Activated naive CD4-positive, alpha-beta T cell treated with anti-CD3 and anti-CD28 coated beads, Interleukin-2, amount 50 U/mL, for 24 hours (primary cell): ENCODE measurements at regions not wholly inside any gene's neighbourhood (a gene's known extent, or its start where the extent isn't known, plus 50 kb on each side); places are given as distances from the start of the nearest gene placed in this dataset.

Experiments used
- H3K27ac Mint-ChIP-seq: one replicate; pipeline ENCODE4 v1.8.0; 2021; ENCODE audit warnings: mild to moderate bottlenecking, mixed read lengths
- H3K27me3 Mint-ChIP-seq: one replicate; pipeline ENCODE4 v1.8.0; 2021; ENCODE audit warnings: mixed read lengths
- H3K36me3 Mint-ChIP-seq: one replicate; pipeline ENCODE4 v1.8.0; 2021; ENCODE audit warnings: mixed read lengths
- H3K4me1 Mint-ChIP-seq: one replicate; pipeline ENCODE4 v1.8.0; 2021; ENCODE audit warnings: mixed read lengths
- H3K4me3 Mint-ChIP-seq: one replicate; pipeline ENCODE4 v1.8.0; 2021; ENCODE audit warnings: mild to moderate bottlenecking, mixed read lengths
- H3K9me3 Mint-ChIP-seq: one replicate; pipeline ENCODE4 v1.8.0; 2021; ENCODE audit warnings: mixed read lengths

DNA sequence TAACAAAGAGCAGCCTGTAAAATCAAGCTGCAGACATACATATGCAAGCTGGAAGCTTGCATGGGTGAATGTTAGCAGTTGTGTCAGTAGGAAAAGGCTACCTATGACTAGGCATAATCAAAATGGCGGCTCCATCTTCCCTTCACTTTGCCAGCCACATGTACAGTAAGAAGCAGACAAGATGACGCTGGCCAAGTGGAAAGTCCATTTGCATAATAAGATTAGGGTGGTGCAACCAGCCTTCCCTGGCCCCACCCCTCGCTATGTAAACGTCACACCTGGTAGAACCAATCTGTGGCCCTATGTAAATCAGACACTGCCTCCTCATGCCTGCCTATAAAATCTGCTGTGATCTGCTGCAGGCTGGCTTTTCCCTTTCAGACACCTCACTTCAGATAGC is 171.9 kb upstream of the USP25 start:
- H3K4me1 Mint-ChIP-seq, result peaks cover 16% of the 10 kb centered on the region
- H3K27ac Mint-ChIP-seq, result no peak overlapping the region
- H3K9me3 Mint-ChIP-seq, result no peaks in the 10 kb centered on the region
- H3K27me3 Mint-ChIP-seq, result no peaks in the 10 kb centered on the region
- H3K4me3 Mint-ChIP-seq, result no peak overlapping the region
- H3K36me3 Mint-ChIP-seq, result no peaks in the 10 kb centered on the region

DNA sequence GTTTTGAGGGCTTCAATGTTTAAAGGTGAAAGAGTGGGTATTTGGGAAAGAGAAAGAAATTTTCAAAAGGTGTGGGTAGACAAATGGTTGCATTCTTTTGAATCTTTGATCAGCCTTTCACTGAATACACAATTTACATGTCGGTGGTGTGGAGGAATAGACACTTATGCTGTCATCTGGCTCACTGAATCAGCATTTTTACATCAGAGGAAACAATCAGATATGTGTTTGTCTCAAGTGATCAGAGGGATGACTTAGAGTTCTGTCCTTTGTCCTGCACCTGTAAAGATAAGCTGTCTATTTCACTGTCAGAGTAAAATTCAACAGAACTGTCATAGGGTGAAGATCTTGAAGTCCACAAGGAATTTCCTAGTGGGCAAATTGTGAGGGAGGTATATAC is 170.9 kb upstream of the USP25 start:
- Mint-ChIP-seq H3K36me3 (no peaks in the 10 kb centered on the region), H3K27me3 (no peaks in the 10 kb centered on the region), H3K27ac (no peak overlapping the region), H3K4me1 (peaks cover 9% of the 10 kb centered on the region), H3K4me3 (no peak overlapping the region), H3K9me3 (no peaks in the 10 kb centered on the region)

DNA sequence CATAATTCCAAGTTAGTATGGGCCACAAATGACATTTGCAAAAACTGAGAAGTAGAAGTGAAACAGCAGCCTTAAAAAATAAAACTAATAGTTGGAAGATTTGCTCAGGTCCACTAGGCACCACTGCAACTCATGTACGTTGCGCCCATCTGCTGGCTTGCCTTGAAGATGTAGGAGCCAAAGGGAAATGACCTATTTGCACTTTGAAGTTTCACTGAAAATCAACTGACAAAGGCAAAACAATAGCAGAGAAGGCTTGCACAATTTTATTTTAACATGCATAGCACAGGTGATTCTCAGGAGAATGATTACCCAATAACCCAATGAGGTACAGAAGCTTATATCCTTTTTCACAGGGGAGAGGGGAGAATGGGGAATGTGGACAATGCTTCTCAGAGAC is 170.1 kb upstream of the USP25 start:
- no peaks in the 10 kb centered on the region for H3K36me3 Mint-ChIP-seq
- no peaks in the 10 kb centered on the region for H3K9me3 Mint-ChIP-seq
- H3K27me3 Mint-ChIP-seq, result no peaks in the 10 kb centered on the region
- H3K27ac Mint-ChIP-seq, result no peak overlapping the region
- H3K4me3 Mint-ChIP-seq, result no peak overlapping the region
- peaks cover 9% of the 10 kb centered on the region for H3K4me1 Mint-ChIP-seq

DNA sequence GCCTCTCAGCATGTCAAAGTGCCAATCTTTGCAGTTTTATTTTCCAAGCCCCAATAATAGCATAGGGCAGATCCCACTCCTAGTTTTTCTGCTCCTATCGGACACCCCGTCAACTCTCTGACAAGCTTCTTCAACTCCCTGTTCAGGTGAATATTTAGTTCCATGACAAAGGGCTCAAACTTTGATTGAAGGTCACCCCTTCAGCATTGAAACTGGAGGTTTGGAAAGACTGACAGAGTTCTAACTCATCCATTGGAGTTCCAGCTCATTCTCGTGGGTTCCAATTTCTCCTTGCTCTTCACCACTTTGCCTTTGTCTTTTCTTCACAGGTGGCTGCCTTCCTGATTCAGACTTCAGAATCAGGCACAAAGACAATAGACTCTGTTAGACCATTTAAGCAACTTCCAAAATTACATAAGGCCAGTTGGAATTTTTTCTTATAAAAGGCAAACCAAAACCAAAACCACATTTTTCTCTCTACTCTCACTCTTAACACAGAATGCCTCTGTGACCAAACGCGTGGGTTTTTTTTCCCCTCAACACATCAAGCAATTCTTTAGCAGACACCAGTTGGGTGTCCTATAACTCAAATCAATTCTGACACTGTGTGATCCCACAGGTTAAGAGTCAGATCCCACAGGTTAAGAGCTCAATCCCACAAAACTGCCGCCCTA is 169.3 kb upstream of the USP25 start:
- H3K9me3 Mint-ChIP-seq, result no peaks in the 10 kb centered on the region
- no peaks in the 10 kb centered on the region for H3K36me3 Mint-ChIP-seq
- H3K4me3 Mint-ChIP-seq, result no peak overlapping the region
- no peaks in the 10 kb centered on the region for H3K27me3 Mint-ChIP-seq
- peaks cover 9% of the 10 kb centered on the region for H3K4me1 Mint-ChIP-seq
- H3K27ac Mint-ChIP-seq, result no peak overlapping the region

DNA sequence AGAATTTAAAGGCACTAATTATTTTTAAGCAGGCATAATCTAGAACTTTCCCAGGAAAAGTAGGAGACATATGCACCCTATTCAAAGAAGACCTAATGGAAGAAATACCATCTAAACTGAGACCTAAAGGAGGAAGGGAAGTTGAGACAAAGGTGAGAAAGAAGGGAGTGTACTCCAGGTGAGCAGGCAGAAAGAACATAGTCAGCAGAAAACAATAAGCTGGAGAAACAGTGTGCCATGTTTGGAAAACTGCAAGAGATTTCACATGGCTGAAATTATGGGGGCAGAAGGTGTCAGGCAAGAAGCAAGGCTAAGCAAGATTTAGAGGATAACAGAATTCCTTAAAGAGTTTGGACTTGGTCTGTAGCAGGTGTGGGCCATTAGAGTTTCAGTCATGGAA is 167.0 kb upstream of the USP25 start:
- peaks cover 3% of the 10 kb centered on the region for H3K27me3 Mint-ChIP-seq
- no peaks in the 10 kb centered on the region for H3K9me3 Mint-ChIP-seq
- no peak overlapping the region for H3K4me3 Mint-ChIP-seq
- H3K36me3 Mint-ChIP-seq, result no peaks in the 10 kb centered on the region
- H3K4me1 Mint-ChIP-seq, result peaks cover 9% of the 10 kb centered on the region
- no peak overlapping the region for H3K27ac Mint-ChIP-seq

DNA sequence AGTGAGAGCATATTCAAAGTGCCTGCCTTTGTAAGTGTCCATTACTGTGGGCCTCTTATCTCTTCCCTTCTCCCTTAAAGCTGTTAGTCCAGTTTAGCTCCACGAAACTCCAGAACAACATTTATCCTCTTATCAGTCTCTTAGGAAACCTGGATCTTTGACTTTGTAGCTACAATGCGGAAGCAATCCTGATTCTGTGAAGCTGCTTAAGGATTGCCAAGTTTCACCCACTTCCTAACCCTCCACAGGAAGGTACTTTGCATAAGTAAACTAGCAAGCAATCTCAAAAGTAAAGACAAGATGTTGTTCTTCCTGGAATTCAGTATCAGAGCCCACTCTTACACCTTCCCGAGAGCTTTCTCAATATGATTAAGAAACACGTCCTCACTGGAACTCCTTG is 164.9 kb upstream of the USP25 start:
- Mint-ChIP-seq H3K36me3 (no peaks in the 10 kb centered on the region), H3K4me1 (peaks cover 6% of the 10 kb centered on the region), H3K27ac (no peak overlapping the region), H3K27me3 (peaks cover 10% of the 10 kb centered on the region), H3K4me3 (no peak overlapping the region), H3K9me3 (no peaks in the 10 kb centered on the region)

DNA sequence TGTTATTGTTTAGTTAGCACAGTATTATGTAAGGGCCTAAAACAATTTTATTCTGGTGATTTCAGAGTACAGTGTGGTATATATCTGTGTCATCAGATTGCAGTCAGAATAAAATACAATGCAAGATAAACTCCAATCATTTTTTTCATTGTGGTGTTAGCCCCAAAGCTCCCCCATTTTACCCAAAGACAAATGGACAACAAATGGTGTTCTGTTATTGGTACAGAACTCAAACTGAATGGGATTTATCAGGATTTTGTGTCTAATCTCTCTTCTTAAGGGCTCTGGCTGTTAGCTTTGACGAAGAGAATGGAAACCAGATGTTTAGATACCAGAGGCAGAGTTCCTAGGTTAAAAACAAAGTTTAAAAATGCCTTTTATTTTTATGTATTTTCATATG is 163.1 kb upstream of the USP25 start:
- H3K27me3 Mint-ChIP-seq, result peaks cover 11% of the 10 kb centered on the region
- H3K9me3 Mint-ChIP-seq, result no peaks in the 10 kb centered on the region
- H3K27ac Mint-ChIP-seq, result no peak overlapping the region
- H3K4me1 Mint-ChIP-seq, result no peaks in the 10 kb centered on the region
- no peak overlapping the region for H3K4me3 Mint-ChIP-seq
- no peaks in the 10 kb centered on the region for H3K36me3 Mint-ChIP-seq

DNA sequence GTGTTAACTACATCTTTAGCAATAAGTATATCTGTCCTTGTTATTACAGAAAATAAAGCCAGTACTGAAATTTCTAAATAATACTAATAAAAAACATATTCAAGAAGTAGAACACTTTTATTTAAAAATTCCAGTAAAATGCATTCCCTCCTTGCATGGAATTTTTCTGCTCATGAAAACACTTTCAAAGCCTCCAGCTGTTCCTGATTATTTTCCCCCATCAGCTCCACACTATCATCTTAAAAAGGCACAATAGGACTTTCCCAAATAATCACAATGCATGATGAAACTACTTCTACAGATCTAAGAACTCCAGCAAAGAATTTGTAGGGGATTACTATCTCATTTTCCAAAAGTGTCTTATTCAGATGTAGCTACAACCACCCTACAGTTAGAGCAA is 162.6 kb upstream of the USP25 start:
- no peak overlapping the region for H3K27ac Mint-ChIP-seq
- no peak overlapping the region for H3K4me3 Mint-ChIP-seq
- H3K27me3 Mint-ChIP-seq, result peaks cover 11% of the 10 kb centered on the region
- H3K36me3 Mint-ChIP-seq, result no peaks in the 10 kb centered on the region
- no peaks in the 10 kb centered on the region for H3K9me3 Mint-ChIP-seq
- H3K4me1 Mint-ChIP-seq, result no peaks in the 10 kb centered on the region

DNA sequence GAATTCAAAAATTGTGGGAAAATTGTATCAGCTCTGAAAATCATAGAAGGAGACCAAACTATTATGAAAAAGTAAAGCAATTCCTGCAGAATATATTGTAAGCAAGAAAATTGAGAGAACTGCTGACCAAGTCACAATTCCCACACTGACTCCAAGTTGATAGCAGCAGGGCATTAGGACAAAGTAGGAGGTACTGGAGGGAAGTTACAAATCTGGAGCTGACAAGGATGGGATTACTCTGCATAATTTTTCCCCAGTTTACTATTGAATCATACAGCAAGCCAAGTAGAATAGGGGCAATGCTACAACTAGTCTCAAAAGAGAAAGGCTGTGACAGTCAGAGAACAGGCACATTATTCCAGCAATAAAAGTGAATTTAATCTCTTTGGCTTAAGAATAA is 161.3 kb upstream of the USP25 start:
- no peaks in the 10 kb centered on the region for H3K36me3 Mint-ChIP-seq
- H3K4me1 Mint-ChIP-seq, result no peaks in the 10 kb centered on the region
- no peaks in the 10 kb centered on the region for H3K9me3 Mint-ChIP-seq
- H3K4me3 Mint-ChIP-seq, result no peak overlapping the region
- H3K27me3 Mint-ChIP-seq, result peaks cover 11% of the 10 kb centered on the region
- H3K27ac Mint-ChIP-seq, result no peak overlapping the region

DNA sequence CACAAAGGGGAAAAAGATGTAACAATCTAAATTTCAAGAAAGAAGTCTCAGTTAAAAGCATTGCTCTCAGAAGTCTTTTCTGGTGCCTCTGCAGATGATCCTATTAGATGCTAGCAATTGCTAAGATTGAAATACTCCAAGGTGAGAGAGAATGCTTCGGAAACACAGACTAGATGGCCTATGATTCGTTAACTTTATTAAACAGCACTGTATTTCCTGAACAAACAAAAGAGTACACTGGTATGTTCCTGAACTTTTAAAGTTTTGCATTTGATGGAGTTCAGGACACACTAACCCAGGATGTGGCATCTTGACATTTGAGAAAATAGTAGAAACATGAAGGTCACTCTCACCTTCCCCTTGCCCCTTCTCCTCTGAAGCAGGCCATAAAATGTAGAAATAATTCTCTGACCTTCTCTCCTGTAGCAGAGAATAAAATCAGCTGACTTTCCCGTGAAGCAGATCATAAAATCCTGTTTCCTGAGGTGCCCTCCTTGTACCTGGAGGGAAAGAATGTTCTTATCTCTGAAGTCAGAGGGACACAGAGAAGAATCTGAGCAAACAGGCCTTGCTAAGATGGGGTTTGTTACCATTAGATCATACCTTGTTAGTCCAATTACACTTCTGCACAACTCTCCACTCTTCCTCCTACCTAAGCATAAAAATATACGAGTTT is 142.9 kb upstream of the USP25 start:
- Mint-ChIP-seq H3K27ac (no peak overlapping the region), H3K4me3 (no peak overlapping the region), H3K36me3 (no peaks in the 10 kb centered on the region), H3K9me3 (no peaks in the 10 kb centered on the region), H3K4me1 (no peaks in the 10 kb centered on the region), H3K27me3 (no peaks in the 10 kb centered on the region)

DNA sequence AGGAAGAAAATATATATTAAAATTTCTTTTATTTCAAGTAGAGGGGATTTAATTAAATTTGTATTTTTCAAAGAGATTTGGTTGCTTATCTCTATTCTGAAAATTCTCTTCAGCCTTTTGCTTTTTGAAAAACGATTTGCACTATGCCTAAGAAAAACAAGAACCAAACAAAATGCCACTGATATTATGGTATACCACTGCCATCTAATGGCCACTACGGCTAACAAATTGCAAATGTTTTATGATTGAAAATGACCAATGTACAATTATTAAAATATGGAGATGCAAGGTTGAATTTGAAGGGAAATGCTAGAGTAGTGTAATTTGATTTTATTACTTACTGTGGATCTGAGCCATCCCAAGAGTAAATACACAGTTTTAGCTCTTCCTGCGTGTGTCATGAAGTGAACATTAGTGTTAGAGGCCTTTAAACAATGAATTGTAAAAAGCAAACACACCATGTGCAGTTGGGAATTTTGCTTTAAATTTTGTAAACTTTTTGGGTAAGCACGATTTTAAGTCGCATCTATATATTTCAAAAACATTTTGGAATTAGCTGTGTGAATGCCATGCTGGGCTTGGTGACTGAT is 137.4 kb upstream of the USP25 start:
- Mint-ChIP-seq H3K27me3 (no peaks in the 10 kb centered on the region), H3K36me3 (no peaks in the 10 kb centered on the region), H3K4me3 (no peak overlapping the region), H3K4me1 (no peaks in the 10 kb centered on the region), H3K27ac (no peak overlapping the region), H3K9me3 (no peaks in the 10 kb centered on the region)

DNA sequence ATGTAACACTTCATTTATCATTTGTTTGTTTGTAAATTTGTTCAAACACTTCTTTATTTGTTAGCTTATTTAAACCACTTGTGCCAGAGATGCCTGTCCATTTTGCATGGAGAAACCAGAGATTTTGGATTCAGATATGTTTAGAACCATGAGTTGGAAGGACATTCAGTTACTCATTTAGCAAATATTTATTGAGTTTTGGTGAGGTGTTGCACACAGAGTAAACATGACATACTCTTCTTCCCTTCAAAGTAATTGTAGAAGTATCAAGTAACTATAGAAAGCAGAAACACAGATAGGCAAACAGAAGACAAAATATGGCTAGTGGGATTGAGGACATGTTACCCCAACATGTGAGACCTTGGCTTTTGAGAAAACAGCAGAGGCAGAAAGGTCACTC is 136.8 kb upstream of the USP25 start:
- H3K4me1 Mint-ChIP-seq, result no peaks in the 10 kb centered on the region
- no peaks in the 10 kb centered on the region for H3K27me3 Mint-ChIP-seq
- no peaks in the 10 kb centered on the region for H3K9me3 Mint-ChIP-seq
- no peaks in the 10 kb centered on the region for H3K36me3 Mint-ChIP-seq
- no peak overlapping the region for H3K4me3 Mint-ChIP-seq
- no peak overlapping the region for H3K27ac Mint-ChIP-seq

DNA sequence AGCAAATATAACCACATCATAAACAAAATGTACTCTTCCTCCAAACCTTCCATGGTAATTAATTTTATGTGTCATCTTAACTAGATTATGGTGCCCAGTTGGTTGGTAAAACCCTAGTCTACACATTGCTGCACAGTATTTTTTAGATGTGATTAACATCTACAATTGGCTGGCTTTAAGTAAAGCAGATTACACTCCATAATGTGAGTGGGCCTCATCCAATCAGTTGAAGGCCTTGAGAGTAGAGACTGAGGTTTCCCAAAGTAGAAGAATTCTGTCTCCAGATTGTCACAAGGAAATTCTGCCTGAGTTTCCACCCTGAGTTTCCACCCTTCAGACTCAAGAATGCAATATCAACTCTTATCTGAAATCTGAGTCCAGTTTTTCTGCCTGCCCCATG is 128.4 kb upstream of the USP25 start:
- Mint-ChIP-seq H3K9me3 (no peaks in the 10 kb centered on the region), H3K4me3 (no peak overlapping the region), H3K27ac (no peak overlapping the region), H3K36me3 (no peaks in the 10 kb centered on the region), H3K4me1 (no peaks in the 10 kb centered on the region), H3K27me3 (peaks cover 1% of the 10 kb centered on the region)

DNA sequence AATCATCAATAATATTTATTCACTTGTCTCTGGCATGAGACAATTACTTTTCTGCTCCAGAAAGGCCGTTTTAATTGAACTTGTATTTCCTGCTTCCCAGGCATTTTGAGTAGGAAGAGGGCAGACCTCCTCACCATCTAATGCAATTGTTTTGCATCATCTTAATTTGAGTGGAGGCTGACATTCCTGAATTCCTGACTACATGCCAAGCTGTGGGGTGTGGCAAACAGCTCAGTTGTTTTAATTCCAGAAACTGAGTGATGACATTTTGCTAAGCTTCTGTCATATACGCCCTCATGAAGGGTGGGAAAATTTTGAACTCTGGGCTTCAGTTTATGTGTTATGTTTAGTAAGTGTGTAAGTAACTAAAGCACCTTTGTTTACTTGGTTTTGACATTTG is 125.4 kb upstream of the USP25 start:
- H3K4me3 Mint-ChIP-seq, result no peak overlapping the region
- no peaks in the 10 kb centered on the region for H3K4me1 Mint-ChIP-seq
- no peaks in the 10 kb centered on the region for H3K36me3 Mint-ChIP-seq
- no peaks in the 10 kb centered on the region for H3K9me3 Mint-ChIP-seq
- H3K27me3 Mint-ChIP-seq, result peaks cover 1% of the 10 kb centered on the region
- H3K27ac Mint-ChIP-seq, result no peak overlapping the region

DNA sequence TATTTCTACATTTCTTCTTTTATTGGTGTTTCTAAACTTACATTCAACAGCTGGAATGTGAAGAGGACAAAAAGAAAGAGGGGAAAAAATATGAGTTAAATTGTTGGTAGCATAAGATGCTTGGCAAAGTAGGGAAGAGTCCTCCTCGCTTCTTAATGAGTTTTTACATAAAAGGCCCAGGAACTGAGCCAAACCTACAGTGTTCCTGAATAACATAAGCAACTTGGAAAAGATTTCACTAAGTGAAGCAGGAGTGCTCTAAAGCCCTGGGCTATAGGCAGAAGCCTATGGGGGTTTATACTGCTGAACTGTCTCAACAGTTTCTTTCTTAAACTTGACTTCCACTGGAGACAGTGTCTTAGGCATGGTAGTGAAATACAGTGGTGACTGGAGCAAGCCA is 115.0 kb upstream of the USP25 start:
- peaks cover 5% of the 10 kb centered on the region for H3K9me3 Mint-ChIP-seq
- H3K27me3 Mint-ChIP-seq, result no peaks in the 10 kb centered on the region
- H3K27ac Mint-ChIP-seq, result no peak overlapping the region
- no peaks in the 10 kb centered on the region for H3K4me1 Mint-ChIP-seq
- H3K36me3 Mint-ChIP-seq, result no peaks in the 10 kb centered on the region
- H3K4me3 Mint-ChIP-seq, result no peak overlapping the region

DNA sequence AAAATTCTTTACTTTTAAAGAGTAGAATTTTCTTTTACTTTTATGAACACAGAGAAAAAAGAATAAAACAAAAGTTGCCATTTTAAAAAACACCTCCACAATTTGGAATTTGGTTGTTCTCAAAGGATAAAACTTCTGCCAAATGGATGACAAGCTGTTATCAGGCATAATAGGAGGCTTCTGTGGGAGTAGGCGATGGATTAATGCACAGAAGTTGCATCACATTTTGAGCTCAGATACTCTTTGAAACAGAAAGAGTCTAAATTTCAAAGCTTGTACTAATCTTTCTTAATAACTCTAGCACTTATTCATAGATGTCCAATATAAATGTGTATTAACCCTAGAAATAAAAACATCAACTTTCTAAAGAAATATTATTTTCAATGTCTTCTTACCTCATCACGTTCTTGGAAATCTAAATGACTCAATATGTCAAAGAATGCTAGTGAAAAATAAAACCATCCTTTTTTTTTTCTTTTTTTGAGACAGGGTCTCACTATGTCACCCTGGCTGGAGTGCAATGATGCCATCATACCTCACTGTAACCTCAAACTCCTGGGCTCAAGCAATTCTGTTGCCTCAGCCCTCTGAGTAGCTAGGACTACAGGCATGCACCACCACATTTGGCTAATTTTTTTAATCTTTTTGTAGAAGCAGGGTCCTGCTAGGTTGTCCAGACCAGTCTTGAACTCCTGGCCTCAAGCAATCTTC is 112.8 kb upstream of the USP25 start:
- Mint-ChIP-seq H3K4me1 (no peaks in the 10 kb centered on the region), H3K27ac (no peak overlapping the region), H3K27me3 (no peaks in the 10 kb centered on the region), H3K4me3 (no peak overlapping the region), H3K36me3 (no peaks in the 10 kb centered on the region), H3K9me3 (peaks cover under 1% of the 10 kb centered on the region)
